ENCODE measurements at regions not wholly inside any gene's neighbourhood (a gene's known extent, or its start where the extent isn't known, plus 50 kb on each side); places are given as distances from the start of the nearest gene placed in this dataset.

DNA sequence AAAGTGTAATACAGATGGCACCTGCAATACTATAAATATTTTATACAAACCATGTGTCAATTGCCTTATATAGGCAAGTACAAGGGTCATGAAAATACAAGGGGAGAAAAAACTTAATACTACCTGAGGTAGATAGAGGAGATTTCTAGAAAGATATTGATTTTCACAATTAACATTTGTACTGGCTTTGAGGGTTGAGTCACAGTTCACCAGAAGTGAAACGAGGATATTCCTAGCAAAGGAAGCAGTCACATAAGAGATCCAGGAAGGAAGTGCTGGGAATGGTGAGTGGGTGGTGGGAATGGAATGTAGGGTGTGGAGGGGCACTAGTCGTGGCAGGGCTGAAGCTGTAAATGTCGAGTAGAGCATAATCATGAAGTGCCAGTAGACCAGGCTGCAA is 108.7 kb downstream of the P2RY1 start:
- DNase-seq (ENCODE audit: extremely low read depth in 1 of 11, low read depth in 9 of 11, low spot score in 4 of 11), result no peak

DNA sequence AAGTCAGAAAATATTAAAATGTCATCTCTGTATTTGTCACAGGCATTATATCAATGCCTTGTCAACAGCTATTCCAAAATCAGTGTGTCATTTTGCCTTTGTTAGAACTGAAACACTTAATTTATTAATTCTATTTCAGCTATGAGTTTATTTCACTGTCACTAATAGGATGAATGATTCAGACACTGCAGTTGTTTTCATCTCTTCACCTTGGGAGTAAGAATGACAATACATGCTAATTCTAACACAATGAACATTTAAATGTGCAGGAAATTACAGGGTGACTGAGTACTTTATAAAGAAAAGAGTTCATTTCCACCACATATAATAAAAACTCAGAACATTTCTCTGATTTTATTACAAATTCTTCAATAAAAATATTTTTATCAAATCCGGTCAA is 109.7 kb downstream of the P2RY1 start:
- no peak for DNase-seq (ENCODE audit: extremely low read depth in 1 of 11, low read depth in 9 of 11, low spot score in 4 of 11)

GRCh38 chr3:152945556-152945955 is 110.6 kb downstream of the P2RY1 start:
- no peak for DNase-seq (ENCODE audit: extremely low read depth in 1 of 11, low read depth in 9 of 11, low spot score in 4 of 11)

DNA sequence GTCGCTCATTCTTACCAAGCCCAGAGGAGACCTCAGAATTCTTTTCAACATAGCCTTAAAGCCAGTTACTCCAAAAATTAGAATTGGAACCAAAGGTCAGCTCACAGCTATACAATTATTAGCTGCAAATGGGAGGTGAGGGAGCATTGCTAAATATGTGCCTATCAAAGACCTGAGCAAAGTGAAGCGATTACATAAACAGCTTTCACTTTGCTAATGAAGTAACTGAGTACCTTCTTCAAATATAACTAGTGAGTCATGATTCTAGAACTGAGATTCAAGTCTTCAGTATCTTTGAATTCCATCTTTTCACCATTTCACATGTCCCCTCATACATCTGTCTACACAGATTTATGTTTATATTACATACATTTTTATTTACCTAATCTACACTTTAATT is 122.6 kb downstream of the P2RY1 start:
- DNase-seq (ENCODE audit: extremely low read depth in 1 of 11, low read depth in 9 of 11, low spot score in 4 of 11), result no peak

GRCh38 chr3:152959307-152959706 is 124.4 kb downstream of the P2RY1 start:
- no peak for DNase-seq (ENCODE audit: extremely low read depth in 1 of 11, low read depth in 9 of 11, low spot score in 4 of 11)

- DNase-seq (ENCODE audit: extremely low read depth in 1 of 11, low read depth in 9 of 11, low spot score in 4 of 11), result no peak
These were observed 125.8 kb downstream of the P2RY1 start for GRCh38 chr3:152960684-152961083.

- no peak for DNase-seq (ENCODE audit: extremely low read depth in 1 of 11, low read depth in 9 of 11, low spot score in 4 of 11)
These were observed 126.4 kb downstream of the P2RY1 start for GRCh38 chr3:152961323-152961722.

DNA sequence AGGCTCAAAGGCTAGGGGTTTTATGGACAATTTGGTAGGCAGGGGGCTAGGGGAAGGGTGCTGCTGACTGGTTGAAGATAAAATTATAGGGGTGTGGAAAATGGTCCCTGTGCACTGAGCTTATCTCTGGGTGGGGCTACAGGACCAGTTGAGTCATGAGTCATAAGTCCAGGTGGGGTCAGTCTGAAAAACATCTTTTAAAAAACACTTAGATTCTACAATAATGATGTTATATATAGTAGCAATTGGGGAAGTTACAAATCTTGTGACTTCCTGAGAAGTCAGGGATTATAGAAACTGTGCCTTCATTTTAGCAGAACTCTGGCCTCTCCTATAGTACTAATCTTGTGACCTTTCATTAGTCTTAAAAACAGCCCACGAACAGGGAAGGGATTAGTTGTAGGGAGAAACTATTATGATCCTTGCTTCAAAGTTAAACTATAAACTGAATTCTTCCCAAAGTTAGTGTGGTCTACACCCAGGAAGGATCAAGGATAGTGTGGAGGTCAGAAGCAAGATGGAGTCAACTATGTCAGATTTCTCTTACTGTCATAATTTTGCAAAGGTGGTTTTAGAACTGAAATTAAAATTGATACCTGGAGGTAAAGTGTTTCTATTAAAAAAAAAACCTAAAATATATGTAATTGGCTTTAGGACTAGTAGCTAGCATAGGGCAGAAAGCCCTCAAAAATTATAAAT is 130.1 kb downstream of the P2RY1 start:
- no peak for DNase-seq (ENCODE audit: extremely low read depth in 1 of 11, low read depth in 9 of 11, low spot score in 4 of 11)

DNA sequence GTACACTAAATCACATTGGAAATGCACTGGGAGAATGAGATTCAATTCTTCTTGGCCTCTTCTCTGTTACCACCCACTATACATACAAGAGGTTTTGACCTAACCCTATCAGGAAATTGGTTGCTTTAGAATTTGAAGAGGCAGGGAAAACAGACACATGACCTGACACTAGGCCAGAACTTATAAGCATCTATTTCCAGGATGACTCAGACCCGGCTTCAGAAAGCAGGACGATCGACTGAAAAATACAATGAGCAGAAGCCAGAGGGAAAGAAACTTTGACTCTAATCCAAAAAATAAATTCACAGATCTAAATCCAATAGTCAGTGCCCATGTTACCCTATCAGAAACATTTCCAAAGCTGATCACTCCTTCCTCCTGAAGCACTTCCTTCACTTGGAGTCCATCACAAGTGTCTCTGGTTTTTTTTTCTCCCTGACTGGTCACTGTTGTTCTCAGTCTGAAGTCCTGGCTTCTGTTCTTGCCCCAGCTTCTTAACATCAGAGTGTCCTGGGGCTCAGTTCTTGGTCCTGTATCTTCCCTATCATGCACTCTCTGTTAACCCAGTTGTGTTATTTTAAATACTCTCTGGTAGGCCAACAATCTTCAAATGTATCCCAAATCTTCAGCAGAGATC is 133.6 kb downstream of the P2RY1 start:
- no peak for DNase-seq (ENCODE audit: extremely low read depth in 1 of 11, low read depth in 9 of 11, low spot score in 4 of 11)

DNA sequence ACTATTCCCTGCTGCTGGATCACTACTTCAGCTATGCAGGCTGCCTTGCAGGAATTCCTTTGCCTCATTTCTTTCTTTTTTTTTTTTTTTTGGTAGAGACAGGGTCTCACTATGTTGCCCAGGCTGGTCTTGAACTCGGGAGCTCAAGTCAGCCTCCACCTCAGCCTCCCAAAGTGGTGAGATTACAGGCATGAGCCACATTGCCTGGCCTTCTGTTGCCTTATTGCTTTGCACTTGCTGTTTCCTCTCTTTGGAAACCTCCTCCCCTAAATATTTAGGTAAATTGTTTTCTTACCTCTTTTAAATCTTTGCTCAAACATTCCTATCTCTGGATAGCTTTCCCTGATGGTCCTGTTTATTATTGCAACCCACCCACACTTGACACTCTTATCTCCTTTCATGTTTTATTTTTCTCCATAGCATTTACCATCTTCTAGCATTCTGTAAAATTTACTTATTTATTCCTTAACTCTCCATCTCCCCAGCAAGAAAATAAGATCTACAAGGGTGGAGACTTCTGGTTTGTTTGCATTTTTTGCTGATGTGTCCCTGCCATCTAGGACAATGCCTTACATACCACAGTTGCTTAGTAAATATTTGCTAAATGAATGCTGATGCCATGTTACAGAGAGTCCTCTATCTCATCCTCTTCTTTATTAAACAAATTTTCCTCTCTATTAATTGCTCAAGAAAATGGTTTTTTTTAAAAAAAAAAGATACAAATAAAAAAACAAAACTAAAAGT is 134.8 kb downstream of the P2RY1 start:
- no peak for DNase-seq (ENCODE audit: extremely low read depth in 1 of 11, low read depth in 9 of 11, low spot score in 4 of 11)

GRCh38 chr3:152970851-152971250 is 135.9 kb downstream of the P2RY1 start:
- no peak for DNase-seq (ENCODE audit: extremely low read depth in 1 of 11, low read depth in 9 of 11, low spot score in 4 of 11)

DNA sequence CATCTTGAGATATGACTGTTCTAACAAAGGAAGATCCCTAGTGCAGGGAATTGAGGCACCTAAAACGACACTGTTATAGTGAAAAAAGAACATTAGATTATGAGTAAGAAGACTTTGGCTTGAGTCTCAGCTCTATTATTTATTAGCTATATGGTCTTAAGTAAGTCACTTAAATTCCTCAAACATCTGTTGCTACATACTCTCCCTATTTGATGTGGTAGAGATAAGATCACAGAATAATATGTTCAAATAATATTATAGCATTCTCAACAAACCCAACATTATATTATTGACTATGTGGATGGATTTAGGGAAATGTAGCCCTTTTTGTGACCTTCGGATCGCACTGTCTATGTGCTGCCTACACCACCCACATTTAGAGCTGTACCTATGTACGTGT is 136.9 kb downstream of the P2RY1 start:
- no peak for DNase-seq (ENCODE audit: extremely low read depth in 1 of 11, low read depth in 9 of 11, low spot score in 4 of 11)

DNA sequence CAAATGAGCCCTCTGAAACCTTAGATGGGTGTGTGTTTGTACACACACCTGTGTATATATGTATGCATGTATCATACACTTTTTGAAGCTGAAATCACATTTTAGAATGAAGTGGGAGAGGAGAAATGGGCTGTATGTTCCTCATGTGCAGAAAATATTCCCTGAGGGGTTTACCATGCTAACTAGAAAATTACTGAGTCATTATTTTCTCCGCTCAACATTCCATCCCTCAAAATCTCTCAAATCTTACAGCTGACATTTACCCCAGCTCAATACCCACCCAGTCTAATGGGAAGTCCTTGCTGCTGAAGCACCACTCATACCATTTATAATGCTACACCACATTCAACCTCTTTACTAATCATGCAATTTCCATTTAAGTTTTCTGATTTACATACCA is 138.6 kb downstream of the P2RY1 start:
- DNase-seq (ENCODE audit: extremely low read depth in 1 of 11, low read depth in 9 of 11, low spot score in 4 of 11), result no peak

- no peak for DNase-seq (ENCODE audit: extremely low read depth in 1 of 11, low read depth in 9 of 11, low spot score in 4 of 11)
These were observed 141.3 kb downstream of the P2RY1 start for GRCh38 chr3:152976239-152976638.

DNA sequence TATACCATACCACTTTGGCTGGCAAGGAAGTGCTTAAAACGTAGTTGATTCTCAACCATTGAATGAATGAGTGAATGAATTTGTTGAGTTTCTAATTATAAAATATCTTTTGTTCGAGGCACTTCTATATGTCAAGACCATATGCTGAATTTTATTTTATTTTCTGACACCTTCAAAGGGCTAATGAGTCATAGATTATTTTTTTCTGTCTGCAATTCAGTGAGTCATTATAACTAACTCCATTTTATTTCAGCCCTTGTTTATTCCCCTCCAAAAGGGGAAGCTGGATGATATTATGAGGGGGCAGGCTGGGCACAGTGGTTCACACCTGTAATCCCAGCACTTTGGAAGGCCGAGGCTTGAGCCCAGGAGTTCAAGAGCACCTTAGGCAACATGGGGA is 142.4 kb downstream of the P2RY1 start:
- no peak for DNase-seq (ENCODE audit: extremely low read depth in 1 of 11, low read depth in 9 of 11, low spot score in 4 of 11)

DNA sequence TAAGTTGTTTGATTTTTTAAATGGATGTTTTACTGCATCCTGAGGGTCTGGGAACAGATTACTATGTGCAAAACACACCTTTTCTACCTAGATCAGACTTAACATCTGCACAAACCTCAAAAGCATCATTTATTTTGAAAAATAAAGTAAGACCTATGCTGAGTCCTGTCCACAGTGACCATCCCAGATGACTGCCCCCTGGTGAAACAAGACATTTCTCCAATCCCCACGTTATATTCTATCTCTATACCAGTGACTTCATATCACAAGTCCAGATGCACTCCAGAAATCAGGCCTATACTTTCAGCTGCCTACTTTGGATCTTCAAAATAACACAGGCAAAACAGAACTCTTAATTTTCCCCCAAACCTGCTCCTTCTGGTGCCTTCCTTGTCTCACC is 143.2 kb downstream of the P2RY1 start:
- no peak for DNase-seq (ENCODE audit: extremely low read depth in 1 of 11, low read depth in 9 of 11, low spot score in 4 of 11)

DNA sequence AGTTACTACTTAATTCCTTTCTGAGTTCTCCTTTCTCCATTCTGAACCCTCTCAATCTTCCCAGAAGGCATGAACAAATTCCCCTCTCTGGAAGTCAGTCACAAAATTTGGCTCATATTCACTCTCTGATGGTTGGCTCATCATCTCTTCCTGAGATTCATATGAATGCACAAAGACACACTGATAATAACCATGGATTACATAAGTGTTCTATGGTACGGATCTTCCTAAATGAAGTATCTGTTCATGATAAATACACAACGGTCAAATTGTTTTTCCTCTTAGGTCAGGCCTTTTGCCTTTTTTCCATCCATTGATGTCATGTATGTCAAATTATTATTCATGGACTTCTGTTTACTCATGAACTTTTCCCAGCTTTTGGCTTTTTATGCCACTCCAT is 162.6 kb downstream of the P2RY1 start:
- DNase-seq (ENCODE audit: extremely low read depth in 1 of 11, low read depth in 9 of 11, low spot score in 4 of 11), result no peak

DNA sequence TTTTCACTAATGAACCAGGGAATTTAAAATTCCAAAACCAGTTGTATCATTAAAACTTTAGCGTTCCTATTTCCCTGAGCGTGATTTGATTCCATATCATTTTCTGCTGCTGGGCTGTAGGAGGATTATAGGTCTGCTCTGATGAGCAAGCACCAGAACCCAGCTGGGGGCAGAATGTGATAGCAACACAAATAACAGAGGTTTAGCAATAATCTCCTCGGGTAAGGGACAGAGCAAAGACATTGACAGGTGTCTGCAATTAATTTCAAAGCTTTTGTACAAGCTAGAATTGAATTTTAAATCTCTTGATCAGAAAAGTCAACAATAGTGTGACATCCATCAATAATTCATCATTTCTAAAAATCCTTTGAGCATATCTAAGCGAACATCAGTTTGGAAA is 163.4 kb upstream of the RAP2B start:
- DNase-seq (ENCODE audit: extremely low read depth in 1 of 11, low read depth in 9 of 11, low spot score in 4 of 11), result no peak

DNA sequence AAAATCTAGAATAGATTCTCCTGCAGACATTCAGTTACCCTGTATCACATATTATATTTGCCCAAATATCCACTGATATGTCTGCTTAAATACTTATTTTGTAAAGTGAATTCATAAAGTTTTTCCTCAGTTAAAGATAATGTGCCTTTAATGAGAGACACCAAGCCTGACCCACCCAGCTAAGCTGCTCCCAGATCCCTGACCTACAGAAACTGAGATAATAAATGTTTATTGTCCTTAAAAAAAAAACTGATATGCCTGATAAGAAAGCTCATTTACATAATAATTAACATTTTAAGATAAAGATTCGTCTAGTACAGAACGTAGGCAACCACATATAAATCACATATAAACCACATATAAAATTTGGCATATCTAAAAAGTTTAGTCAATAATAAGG is 161.7 kb upstream of the RAP2B start:
- DNase-seq (ENCODE audit: extremely low read depth in 1 of 11, low read depth in 9 of 11, low spot score in 4 of 11), result no peak

- DNase-seq (ENCODE audit: extremely low read depth in 1 of 11, low read depth in 9 of 11, low spot score in 4 of 11), result no peak
These were observed 160.6 kb upstream of the RAP2B start for GRCh38 chr3:153001210-153002078.
